IMR-90 (cell line): ENCODE measurements at regions not wholly inside any gene's neighbourhood (a gene's known extent, or its start where the extent isn't known, plus 50 kb on each side); places are given as distances from the start of the nearest gene placed in this dataset.

Experiments used
- ATAC-seq: fragments of 200-7000 bp; cut with Tn5 transposase; 2 replicates; pipeline ENCODE4 v1.9.1; 2020; ENCODE audit warnings: low read depth, mild to moderate bottlenecking, moderate library complexity
- BruUV-seq: library from RNA; stranded (reverse); fragments of 400-500 nt; replicated peaks from 2 replicates; lab custom pipeline; 2021; lab: Mats Ljungman, UMichigan
- CTCF ChIA-PET: fragments of 300-600 bp; formaldehyde crosslinking; extraction: SDS; loops from one replicate; lab custom pipeline; 2021; ENCODE audit warnings: antibody characterized with exemption; lab: Yijun Ruan, JAX
- POLR2A ChIA-PET: fragments of 300-600 bp; sonication (Branson Sonifier 250); formaldehyde crosslinking; loops from one replicate; lab custom pipeline; 2022; ENCODE audit warnings: antibody characterized with exemption; ENCODE audit not compliant: unreplicated experiment; lab: Charles Lee
- DNase-seq: peaks from one replicate; pipeline ENCODE4 v3.0.0; 2013
- H2AFZ ChIP-seq: replicated peaks from 2 replicates; pipeline ENCODE3; 2013; ENCODE audit warnings: low read length, mild to moderate bottlenecking; ENCODE audit not compliant: poor library complexity
- H2AK5ac ChIP-seq: 2 replicates; pipeline ENCODE4 v1.6.1; 2013; ENCODE audit warnings: low read depth, low read length, inconsistent platforms
- H2AK9ac ChIP-seq: replicated peaks from 2 replicates; pipeline ENCODE3; 2013; ENCODE audit warnings: mild to moderate bottlenecking, low read depth, low read length, moderate library complexity; ENCODE audit not compliant: poor library complexity
- H2BK120ac ChIP-seq: 2 replicates; pipeline ENCODE4 v1.6.1; 2013; ENCODE audit warnings: low read depth, low read length, inconsistent platforms
- H2BK15ac ChIP-seq: 3 replicates; pipeline ENCODE4 v1.6.1; 2013; ENCODE audit warnings: low read depth, low read length, inconsistent platforms
- H2BK20ac ChIP-seq: 2 replicates; pipeline ENCODE4 v1.6.1; 2013; ENCODE audit warnings: low read depth, mild to moderate bottlenecking, inconsistent platforms, low read length, moderate library complexity
- H2BK5ac ChIP-seq: 2 replicates; pipeline ENCODE4 v1.6.1; 2013; ENCODE audit warnings: mild to moderate bottlenecking, low read depth, low read length, inconsistent platforms; ENCODE audit not compliant: poor library complexity, severe bottlenecking
- H3K14ac ChIP-seq: replicated peaks from 2 replicates; pipeline ENCODE4 v1.6.1; 2013; ENCODE audit warnings: low read depth, low read length, inconsistent platforms
- H3K18ac ChIP-seq: 2 replicates; pipeline ENCODE4 v1.6.1; 2013; ENCODE audit warnings: low read depth, low read length, control low read depth
- H3K23ac ChIP-seq: 2 replicates; pipeline ENCODE4 v1.6.1; 2013; ENCODE audit warnings: low read depth, low read length, inconsistent platforms
- H3K27ac ChIP-seq: 2 replicates; pipeline ENCODE4 v1.5.1; 2013; ENCODE audit warnings: mild to moderate bottlenecking, control low read depth, low read length; ENCODE audit not compliant: insufficient read depth
- H3K27me3 ChIP-seq: 2 replicates; pipeline ENCODE4 v1.6.1; 2013; ENCODE audit warnings: low read length; ENCODE audit not compliant: control insufficient read depth, insufficient read depth
- H3K36me3 ChIP-seq: 2 replicates; pipeline ENCODE4 v1.6.1; 2013; ENCODE audit warnings: low read length, mixed read lengths; ENCODE audit not compliant: control insufficient read depth, insufficient read depth
- H3K4ac ChIP-seq: 2 replicates; pipeline ENCODE4 v1.6.1; 2013; ENCODE audit warnings: low read depth, low read length, inconsistent platforms
- H3K4me1 ChIP-seq: 2 replicates; pipeline ENCODE4 v1.6.1; 2013; ENCODE audit warnings: low read length, mixed read lengths; ENCODE audit not compliant: control insufficient read depth, insufficient read depth
- H3K4me2 ChIP-seq: 2 replicates; pipeline ENCODE4 v1.6.1; 2013; ENCODE audit warnings: low read depth, mild to moderate bottlenecking, control low read depth, low read length, moderate library complexity
- H3K4me3 ChIP-seq: 2 replicates; pipeline ENCODE4 v1.5.1; 2013; ENCODE audit warnings: low read depth, mild to moderate bottlenecking, control low read depth, low read length, moderate library complexity; ENCODE audit not compliant: insufficient read depth
- H3K56ac ChIP-seq: 2 replicates; pipeline ENCODE4 v1.6.1; 2013; ENCODE audit warnings: low read length, inconsistent platforms; ENCODE audit not compliant: insufficient read depth; ENCODE audit errors: extremely low read depth
- H3K79me1 ChIP-seq, 2 experiments: 2 replicates each; pipeline ENCODE4 v1.6.1; 2013; ENCODE audit warnings: low read length in 2 of 2, inconsistent platforms in 1 of 2, low read depth in 1 of 2
- H3K9ac ChIP-seq: 2 replicates; pipeline ENCODE4 v1.6.1; 2013; ENCODE audit warnings: low read depth, low read length, control low read depth
- H3K9me1 ChIP-seq: 2 replicates; pipeline ENCODE4 v1.6.1; 2013; ENCODE audit warnings: low read length, inconsistent platforms; ENCODE audit not compliant: insufficient read depth
- H3K9me3 ChIP-seq: 2 replicates; pipeline ENCODE4 v1.6.1; 2013; ENCODE audit warnings: low read length; ENCODE audit not compliant: control insufficient read depth, insufficient read depth
- H4K20me1 ChIP-seq: 2 replicates; pipeline ENCODE4 v1.6.1; 2013; ENCODE audit warnings: low read length, inconsistent platforms; ENCODE audit not compliant: insufficient read depth
- H4K5ac ChIP-seq: 2 replicates; pipeline ENCODE4 v1.6.1; 2013; ENCODE audit warnings: mild to moderate bottlenecking, low read depth, low read length, control low read depth
- H4K8ac ChIP-seq, 2 experiments: 2 replicates each; pipeline ENCODE4 v1.6.1; 2013; ENCODE audit warnings: low read depth in 2 of 2, low read length in 2 of 2, control low read depth in 1 of 2, inconsistent platforms in 1 of 2
- H4K91ac ChIP-seq: 2 replicates; pipeline ENCODE4 v1.6.1; 2013; ENCODE audit warnings: low read depth, low read length, inconsistent platforms; ENCODE audit not compliant: insufficient read depth
- BHLHE40 ChIP-seq: fragments of 150-350 bp; IDR thresholded peaks from 2 replicates; pipeline ENCODE4 v1.6.1; 2016; ENCODE audit warnings: mild to moderate bottlenecking, low read depth, low read length
- CEBPB ChIP-seq: IDR thresholded peaks from 2 replicates; pipeline ENCODE4 v1.6.1; 2012; ENCODE audit warnings: low read depth, low read length, improper control_type of control experiment
- CHD1 ChIP-seq: IDR thresholded peaks from 2 replicates; pipeline ENCODE4 v1.6.1; 2012; ENCODE audit warnings: low read depth, low read length, improper control_type of control experiment
- CTCF ChIP-seq: conservative IDR thresholded peaks from 2 replicates; pipeline ENCODE4 v1.5.1; 2012; ENCODE audit warnings: mild to moderate bottlenecking, low read depth, low read length, improper control_type of control experiment
- ELK1 ChIP-seq: fragments of 150-350 bp; IDR thresholded peaks from 2 replicates; pipeline ENCODE4 v1.6.1; 2016; ENCODE audit warnings: low read depth, mild to moderate bottlenecking, low read length, moderate library complexity, borderline replicate concordance
- FOS ChIP-seq: fragments of 150-350 bp; IDR thresholded peaks from 2 replicates; pipeline ENCODE4 v1.6.1; 2016; ENCODE audit warnings: low read depth, low read length
- MAFK ChIP-seq: IDR thresholded peaks from 2 replicates; pipeline ENCODE4 v1.6.1; 2012; ENCODE audit warnings: low read depth, low read length, improper control_type of control experiment
- MAZ ChIP-seq: IDR thresholded peaks from 2 replicates; pipeline ENCODE4 v1.6.1; 2012; ENCODE audit warnings: low read depth, mild to moderate bottlenecking, low read length, improper control_type of control experiment, moderate library complexity, borderline replicate concordance
- MXI1 ChIP-seq: IDR thresholded peaks from 2 replicates; pipeline ENCODE4 v1.6.1; 2012; ENCODE audit warnings: low read depth, mild to moderate bottlenecking, low read length, moderate library complexity, borderline replicate concordance
- NFE2L2 ChIP-seq: fragments of 150-350 bp; IDR thresholded peaks from 2 replicates; pipeline ENCODE4 v1.6.1; 2016; ENCODE audit warnings: low read depth, mild to moderate bottlenecking, low read length
- POLR2A ChIP-seq: IDR thresholded peaks from 2 replicates; pipeline ENCODE4 v1.6.1; 2012; ENCODE audit warnings: mild to moderate bottlenecking, low read depth, low read length
- RAD21 ChIP-seq: IDR thresholded peaks from 2 replicates; pipeline ENCODE4 v1.6.1; 2012; ENCODE audit warnings: low read length, improper control_type of control experiment
- RCOR1 ChIP-seq: IDR thresholded peaks from 2 replicates; pipeline ENCODE4 v1.6.1; 2012; ENCODE audit warnings: mild to moderate bottlenecking, low read length, improper control_type of control experiment; ENCODE audit not compliant: insufficient replicate concordance
- RFX5 ChIP-seq: IDR thresholded peaks from 2 replicates; pipeline ENCODE4 v1.8.0; 2012; ENCODE audit warnings: low read depth, mild to moderate bottlenecking, low read length, moderate library complexity
- SMC3 ChIP-seq: fragments of 150-350 bp; IDR thresholded peaks from 2 replicates; pipeline ENCODE4 v1.6.1; 2016; ENCODE audit warnings: low read depth, mild to moderate bottlenecking, antibody characterized with exemption, low read length, moderate library complexity
- USF2 ChIP-seq: fragments of 150-350 bp; IDR thresholded peaks from 2 replicates; pipeline ENCODE4 v1.6.1; 2017; ENCODE audit warnings: mild to moderate bottlenecking, antibody characterized with exemption, low read length, low read depth
- WGBS, 2 experiments: methylation state at CpG; one replicate each; pipeline versions ENCODE4 v1.1.5 to v1.1.7; 2013; ENCODE audit warnings: missing lambda C conversion rate in 2 of 2; ENCODE audit not compliant: insufficient read length in 1 of 2; ENCODE audit errors: extremely low coverage in 2 of 2; 5-methylcytosine and 5-hydroxymethylcytosine counted together
- dilution Hi-C: fragments of 300-500 bp; cut with HindIII; formaldehyde crosslinking; loops from one replicate; pipeline ENCODE4 v1.14.3; 2018; ENCODE audit warnings: low sequenced_read_pairs; ENCODE audit not compliant: unreplicated experiment
- in situ Hi-C: fragments of 300-500 bp; cut with MboI; formaldehyde crosslinking; loops from 3 replicates; pipeline ENCODE4 v1.14.3; 2019; ENCODE audit warnings: low sequenced_read_pairs, inconsistent platforms, mixed read lengths
- intact Hi-C: fragments of 100-400 bp; cut with micrococcal nuclease; formaldehyde crosslinking; loops from 2 replicates; pipeline ENCODE4 v1.10.0; 2022

- H3K18ac ChIP-seq, result no peak overlapping the region
- ChIA-PET CTCF (interaction anchor here (0.7 to 1.0 kb wide), 2 partner anchors 8 to 530 kb away, joined by 3 read pairs; no protein-coding TSS in a partner anchor), POLR2A (no interaction called here)
- DNase-seq, result no peak
- BruUV-seq, result no TSS peak
- no peak overlapping the region for H3K4me2 ChIP-seq
- H2BK20ac ChIP-seq, result no peak overlapping the region
- H3K79me1 ChIP-seq, result no peaks in the 10 kb centered on the region
- in situ Hi-C loops, result no loop called here
- H2BK15ac ChIP-seq, result no peak overlapping the region
- ATAC-seq, result no peak
- no peak overlapping the region for H3K27ac ChIP-seq
- no peaks in the 10 kb centered on the region for H3K27me3 ChIP-seq
- H2BK5ac ChIP-seq, result no peak overlapping the region
- no peak overlapping the region for H4K91ac ChIP-seq
- no peak overlapping the region for H2AK9ac ChIP-seq
- no peak overlapping the region for H2BK120ac ChIP-seq
- no peak overlapping the region for H2AFZ ChIP-seq
- dilution Hi-C loops, result no loop called here
- no peaks in the 10 kb centered on the region for H3K9me1 ChIP-seq
- no peaks in the 10 kb centered on the region for H3K36me3 ChIP-seq
- no peaks in the 10 kb centered on the region for H3K9me3 ChIP-seq
- no peak overlapping the region for H3K56ac ChIP-seq
- no CpG with 5 or more reads among the region's 5 CpGs for WGBS, 2 experiments
- H3K4ac ChIP-seq, result no peak overlapping the region
- H2AK5ac ChIP-seq, result no peak overlapping the region
- H3K23ac ChIP-seq, result no peak overlapping the region
- TF ChIP-seq POLR2A, result no peak
- TF ChIP-seq RAD21, result no peak
- no peak for TF ChIP-seq CHD1
- TF ChIP-seq MAFK, result no peak
- TF ChIP-seq MAZ, result no peak
- no peak for TF ChIP-seq ELK1
- TF ChIP-seq FOS, result no peak
- no peak for TF ChIP-seq CEBPB
- no peak for TF ChIP-seq SMC3
- no peak for TF ChIP-seq USF2
- no peak for TF ChIP-seq NFE2L2
- no peak for TF ChIP-seq RCOR1
- TF ChIP-seq RFX5, result no peak
- TF ChIP-seq MXI1, result no peak
- TF ChIP-seq CTCF, result no peak
- TF ChIP-seq BHLHE40, result no peak
- H4K8ac ChIP-seq, result no peak overlapping the region
- no peak overlapping the region for H4K5ac ChIP-seq
- no peak overlapping the region for H3K14ac ChIP-seq
- H3K4me3 ChIP-seq, result no peak overlapping the region
- no peaks in the 10 kb centered on the region for H3K4me1 ChIP-seq
- no peaks in the 10 kb centered on the region for H4K20me1 ChIP-seq
- no peak overlapping the region for H3K9ac ChIP-seq
- intact Hi-C loops, result no loop called here
Measured at GRCh38 chr2:198775737-198776136, 682.0 kb downstream of the SATB2 start.
